DND-41 (cell line): ENCODE measurements at regions not wholly inside any gene's neighbourhood (a gene's known extent, or its start where the extent isn't known, plus 50 kb on each side); places are given as distances from the start of the nearest gene placed in this dataset.

Source experiments
- ATAC-seq: fragments of 200-7000 bp; cut with Tn5 transposase; 3 replicates; pipeline ENCODE4 v1.9.1; 2021; ENCODE audit warnings: low read depth; ENCODE audit not compliant: insufficient read depth
- DNase-seq: peaks from one replicate; pipeline ENCODE4 v3.0.0-alpha.2; 2020
- H2AFZ ChIP-seq: 2 replicates; pipeline ENCODE4 v1.6.0; 2012; ENCODE audit warnings: low read depth, low read length
- H3K27ac ChIP-seq: 2 replicates; pipeline ENCODE4 v1.5.1; 2012; ENCODE audit warnings: low read length, inconsistent platforms
- H3K27me3 ChIP-seq: fragments of 200-600 bp; sonication (generic); 2 replicates; pipeline ENCODE4 v1.6.0; 2012; ENCODE audit warnings: low read length, mild to moderate bottlenecking, inconsistent platforms; ENCODE audit not compliant: insufficient read depth, poor library complexity
- H3K36me3 ChIP-seq: 2 replicates; pipeline ENCODE4 v1.5.1; 2012; ENCODE audit warnings: low read length, inconsistent platforms; ENCODE audit not compliant: insufficient read depth
- H3K4me1 ChIP-seq: 2 replicates; pipeline ENCODE4 v1.5.1; 2012; ENCODE audit warnings: mild to moderate bottlenecking, low read length; ENCODE audit not compliant: insufficient read depth
- H3K4me2 ChIP-seq: 2 replicates; pipeline ENCODE4 v1.6.0; 2012; ENCODE audit warnings: mild to moderate bottlenecking, moderate library complexity, low read length, inconsistent platforms; ENCODE audit not compliant: insufficient read depth
- H3K4me3 ChIP-seq, 2 experiments: fragments of 200-600 bp in 1 of 2; shearing (Covaris generic) in 1 of 2; 2 replicates each; pipeline ENCODE4 v1.5.1; 2012 to 2016; ENCODE audit warnings: inconsistent platforms in 2 of 2, low read length in 2 of 2, mild to moderate bottlenecking in 2 of 2, low read depth in 1 of 2, moderate library complexity in 1 of 2
- H3K79me2 ChIP-seq: 2 replicates; pipeline ENCODE4 v1.6.0; 2012; ENCODE audit warnings: low read length, inconsistent platforms; ENCODE audit not compliant: insufficient read depth
- H3K9ac ChIP-seq: 2 replicates; pipeline ENCODE4 v1.6.0; 2012; ENCODE audit warnings: low read depth, mild to moderate bottlenecking, inconsistent platforms, low read length, moderate library complexity
- H3K9me3 ChIP-seq: 2 replicates; pipeline ENCODE4 v1.5.1; 2012; ENCODE audit warnings: low read length, moderate library complexity, mild to moderate bottlenecking, inconsistent platforms; ENCODE audit not compliant: insufficient read depth, severe bottlenecking
- H4K20me1 ChIP-seq: 2 replicates; pipeline ENCODE4 v1.6.0; 2012; ENCODE audit warnings: low read length; ENCODE audit not compliant: insufficient read depth
- CTCF ChIP-seq: IDR thresholded peaks from 2 replicates; pipeline ENCODE4 v1.5.1; 2012; ENCODE audit warnings: borderline replicate concordance, low read length, moderate library complexity, mild to moderate bottlenecking; ENCODE audit not compliant: poor library complexity, severe bottlenecking; ENCODE audit errors: extremely low read depth
- EZH2 ChIP-seq: IDR thresholded peaks from 3 replicates; pipeline ENCODE4 v1.6.1; 2012; ENCODE audit warnings: borderline replicate concordance, low read depth, mild to moderate bottlenecking, moderate library complexity, low read length, inconsistent platforms; ENCODE audit not compliant: severe bottlenecking

- DNase-seq (no peak), ATAC-seq (no peak)
- Histone ChIP-seq H2AFZ (no peak overlapping the region), H3K9me3 (no peaks in the 10 kb centered on the region), H3K9ac (no peak overlapping the region), H3K4me3 (no peak overlapping the region), H4K20me1 (no peaks in the 10 kb centered on the region), H3K27ac (no peak overlapping the region), H3K4me1 (no peaks in the 10 kb centered on the region), H3K27me3 (no peaks in the 10 kb centered on the region), H3K4me2 (no peak overlapping the region), H3K79me2 (no peaks in the 10 kb centered on the region), H3K36me3 (no peaks in the 10 kb centered on the region)
- TF ChIP-seq CTCF = no peak
- no peak for TF ChIP-seq EZH2
Measured at GRCh38 chr2:215602997-215603396, 167.1 kb upstream of the FN1 start.

GRCh38 chr2:215601990-215602721, 166.3 kb upstream of the FN1 start:
- TF ChIP-seq CTCF (no peak), EZH2 (no peak)

GRCh38 chr2:215601526-215601925, 165.7 kb upstream of the FN1 start:
- DNase-seq (no peak), ATAC-seq (no peak)
- no peak overlapping the region for H3K4me3 ChIP-seq
- H3K36me3 ChIP-seq = no peaks in the 10 kb centered on the region
- H3K9me3 ChIP-seq = no peaks in the 10 kb centered on the region
- no peak overlapping the region for H3K9ac ChIP-seq
- H3K27me3 ChIP-seq = no peaks in the 10 kb centered on the region
- no peak overlapping the region for H3K4me2 ChIP-seq
- no peak overlapping the region for H3K27ac ChIP-seq
- no peaks in the 10 kb centered on the region for H4K20me1 ChIP-seq
- no peaks in the 10 kb centered on the region for H3K4me1 ChIP-seq
- TF ChIP-seq CTCF = no peak
- TF ChIP-seq EZH2 = no peak
- H2AFZ ChIP-seq = no peak overlapping the region
- H3K79me2 ChIP-seq = no peaks in the 10 kb centered on the region

More at GRCh38 chr2:215601990-215602721, 166.3 kb upstream of the FN1 start:
- no peak overlapping the region for H3K4me2 ChIP-seq
- DNase-seq = no peak
- H3K4me3 ChIP-seq = no peak overlapping the region
- H3K4me1 ChIP-seq = no peaks in the 10 kb centered on the region
- no peaks in the 10 kb centered on the region for H3K79me2 ChIP-seq
- H2AFZ ChIP-seq = no peak overlapping the region
- H3K27me3 ChIP-seq = no peaks in the 10 kb centered on the region
- no peaks in the 10 kb centered on the region for H4K20me1 ChIP-seq
- H3K9ac ChIP-seq = no peak overlapping the region
- no peak overlapping the region for H3K27ac ChIP-seq
- H3K9me3 ChIP-seq = no peaks in the 10 kb centered on the region
- ATAC-seq = no peak
- no peaks in the 10 kb centered on the region for H3K36me3 ChIP-seq

- DNase-seq (no peak), ATAC-seq (no peak)
- Histone ChIP-seq H2AFZ (no peak overlapping the region), H3K27ac (no peak overlapping the region), H3K27me3 (no peaks in the 10 kb centered on the region), H3K9me3 (no peaks in the 10 kb centered on the region), H4K20me1 (no peaks in the 10 kb centered on the region), H3K4me3 (no peak overlapping the region), H3K36me3 (no peaks in the 10 kb centered on the region), H3K4me1 (no peaks in the 10 kb centered on the region), H3K9ac (no peak overlapping the region), H3K4me2 (no peak overlapping the region), H3K79me2 (no peaks in the 10 kb centered on the region)
- no peak for TF ChIP-seq CTCF
- TF ChIP-seq EZH2 = no peak
Measured at GRCh38 chr2:215598376-215598975, 162.6 kb upstream of the FN1 start.
